Nephron progenitor cell (in vitro differentiated cells): ENCODE measurements at regions not wholly inside any gene's neighbourhood (a gene's known extent, or its start where the extent isn't known, plus 50 kb on each side); places are given as distances from the start of the nearest gene placed in this dataset.

ENCODE experiments used
- DNase-seq: peaks from one replicate; pipeline ENCODE4 v3.0.0; 2021
- H3K27ac Mint-ChIP-seq: 2 replicates; pipeline ENCODE4 v1.8.0; 2021; ENCODE audit warnings: mild to moderate bottlenecking, moderate library complexity, mixed read lengths
- H3K27me3 Mint-ChIP-seq: 2 replicates; pipeline ENCODE4 v1.8.0; 2021; ENCODE audit warnings: mild to moderate bottlenecking, low read depth, mixed read lengths; ENCODE audit not compliant: poor library complexity
- H3K36me3 Mint-ChIP-seq: 2 replicates; pipeline ENCODE4 v1.8.0; 2021; ENCODE audit warnings: low read depth, mixed read lengths
- H3K4me1 Mint-ChIP-seq: 2 replicates; pipeline ENCODE4 v1.8.0; 2021; ENCODE audit warnings: mixed read lengths
- H3K4me3 Mint-ChIP-seq: 2 replicates; pipeline ENCODE4 v1.8.0; 2021; ENCODE audit warnings: mild to moderate bottlenecking, moderate library complexity, mixed read lengths
- H3K9me3 Mint-ChIP-seq: 2 replicates; pipeline ENCODE4 v1.8.0; 2021; ENCODE audit warnings: mild to moderate bottlenecking, moderate library complexity, mixed read lengths
- CTCF ChIP-seq: fragments of 200-600 bp; sonication (generic); IDR thresholded peaks from 2 replicates; pipeline ENCODE4 v1.5.0; 2021; ENCODE audit warnings: antibody characterized with exemption

GRCh38 chr16:59411961-59412841, 678.1 kb upstream of the GOT2 start:
- Mint-ChIP-seq H3K4me1 (no peaks in the 10 kb centered on the region), H3K9me3 (peaks cover 9% of the 10 kb centered on the region), H3K27ac (no peak overlapping the region), H3K27me3 (no peaks in the 10 kb centered on the region), H3K36me3 (no peaks in the 10 kb centered on the region), H3K4me3 (no peak overlapping the region)
- DNase-seq, result no peak
- TF ChIP-seq CTCF, result no peak

GRCh38 chr16:59410451-59410850, 676.3 kb upstream of the GOT2 start:
- H3K4me3 Mint-ChIP-seq, result no peak overlapping the region
- TF ChIP-seq CTCF, result no peak

GRCh38 chr16:59405802-59406201, 671.7 kb upstream of the GOT2 start:
- Mint-ChIP-seq H3K4me3 (no peak overlapping the region), H3K9me3 (peaks cover 9% of the 10 kb centered on the region), H3K27me3 (no peaks in the 10 kb centered on the region), H3K36me3 (no peaks in the 10 kb centered on the region), H3K4me1 (no peaks in the 10 kb centered on the region), H3K27ac (no peak overlapping the region)
- no peak for DNase-seq
- TF ChIP-seq CTCF, result no peak

More at GRCh38 chr16:59410451-59410850, 676.3 kb upstream of the GOT2 start:
- Mint-ChIP-seq H3K4me1 (no peaks in the 10 kb centered on the region), H3K36me3 (no peaks in the 10 kb centered on the region), H3K27me3 (no peaks in the 10 kb centered on the region), H3K27ac (no peak overlapping the region), H3K9me3 (peaks cover 9% of the 10 kb centered on the region)
- no peak for DNase-seq

GRCh38 chr16:59404509-59404908, 670.4 kb upstream of the GOT2 start:
- Mint-ChIP-seq H3K4me3 (no peak overlapping the region), H3K27ac (no peak overlapping the region), H3K9me3 (peaks cover 7% of the 10 kb centered on the region), H3K36me3 (no peaks in the 10 kb centered on the region), H3K27me3 (no peaks in the 10 kb centered on the region), H3K4me1 (no peaks in the 10 kb centered on the region)
- no peak for DNase-seq
- TF ChIP-seq CTCF, result no peak

- H3K36me3 Mint-ChIP-seq, result no peaks in the 10 kb centered on the region
- no peak overlapping the region for H3K4me3 Mint-ChIP-seq
- no peaks in the 10 kb centered on the region for H3K9me3 Mint-ChIP-seq
- TF ChIP-seq CTCF, result no peak
- no peaks in the 10 kb centered on the region for H3K27me3 Mint-ChIP-seq
- no peak for DNase-seq
- no peak overlapping the region for H3K27ac Mint-ChIP-seq
- H3K4me1 Mint-ChIP-seq, result no peaks in the 10 kb centered on the region
Observed at GRCh38 chr16:59400830-59401229, 666.7 kb upstream of the GOT2 start.

GRCh38 chr16:59397638-59398037, 663.5 kb upstream of the GOT2 start:
- Mint-ChIP-seq H3K4me1 (no peaks in the 10 kb centered on the region), H3K36me3 (no peaks in the 10 kb centered on the region), H3K27ac (no peak overlapping the region), H3K4me3 (no peak overlapping the region), H3K9me3 (no peaks in the 10 kb centered on the region), H3K27me3 (no peaks in the 10 kb centered on the region)
- DNase-seq, result no peak
- no peak for TF ChIP-seq CTCF
